ENCODE measurements at regions not wholly inside any gene's neighbourhood (a gene's known extent, or its start where the extent isn't known, plus 50 kb on each side); places are given as distances from the start of the nearest gene placed in this dataset.
"Not testable (repeated sequence)": the region's sequence is repeated elsewhere in the genome, so short reads cannot be mapped to it uniquely, and the experiment has no call there.

- ChIA-PET CTCF (no interaction called here), POLR2A (no interaction called here)
- H3K4me3 ChIP-seq (ENCODE audit: low read depth, low read length), result no peak overlapping the region
- TF ChIP-seq, protein P1, sequence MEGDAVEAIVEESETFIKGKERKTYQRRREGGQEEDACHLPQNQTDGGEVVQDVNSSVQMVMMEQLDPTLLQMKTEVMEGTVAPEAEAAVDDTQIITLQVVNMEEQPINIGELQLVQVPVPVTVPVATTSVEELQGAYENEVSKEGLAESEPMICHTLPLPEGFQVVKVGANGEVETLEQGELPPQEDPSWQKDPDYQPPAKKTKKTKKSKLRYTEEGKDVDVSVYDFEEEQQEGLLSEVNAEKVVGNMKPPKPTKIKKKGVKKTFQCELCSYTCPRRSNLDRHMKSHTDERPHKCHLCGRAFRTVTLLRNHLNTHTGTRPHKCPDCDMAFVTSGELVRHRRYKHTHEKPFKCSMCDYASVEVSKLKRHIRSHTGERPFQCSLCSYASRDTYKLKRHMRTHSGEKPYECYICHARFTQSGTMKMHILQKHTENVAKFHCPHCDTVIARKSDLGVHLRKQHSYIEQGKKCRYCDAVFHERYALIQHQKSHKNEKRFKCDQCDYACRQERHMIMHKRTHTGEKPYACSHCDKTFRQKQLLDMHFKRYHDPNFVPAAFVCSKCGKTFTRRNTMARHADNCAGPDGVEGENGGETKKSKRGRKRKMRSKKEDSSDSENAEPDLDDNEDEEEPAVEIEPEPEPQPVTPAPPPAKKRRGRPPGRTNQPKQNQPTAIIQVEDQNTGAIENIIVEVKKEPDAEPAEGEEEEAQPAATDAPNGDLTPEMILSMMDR (IDR thresholded peaks at IDR 0.05; ENCODE audit: insufficient read depth, low read length, missing control alignments), result no peak
- DNase-seq (ENCODE audit: low read depth, low spot score), result no peak
Observed at GRCh38 chrX:109134777-109135176, 347.1 kb downstream of the GUCY2F start.

GRCh38 chrX:109125304-109125703 is 356.6 kb downstream of the GUCY2F start:
- TF ChIP-seq, protein P1 (IDR thresholded peaks at IDR 0.05; ENCODE audit: insufficient read depth, low read length, missing control alignments), result no peak
- POLR2A ChIA-PET, result no interaction called here
- H3K4me3 ChIP-seq (ENCODE audit: low read depth, low read length), result no peak overlapping the region
- CTCF ChIA-PET, result no interaction called here
- DNase-seq (ENCODE audit: low read depth, low spot score), result no peak

DNA sequence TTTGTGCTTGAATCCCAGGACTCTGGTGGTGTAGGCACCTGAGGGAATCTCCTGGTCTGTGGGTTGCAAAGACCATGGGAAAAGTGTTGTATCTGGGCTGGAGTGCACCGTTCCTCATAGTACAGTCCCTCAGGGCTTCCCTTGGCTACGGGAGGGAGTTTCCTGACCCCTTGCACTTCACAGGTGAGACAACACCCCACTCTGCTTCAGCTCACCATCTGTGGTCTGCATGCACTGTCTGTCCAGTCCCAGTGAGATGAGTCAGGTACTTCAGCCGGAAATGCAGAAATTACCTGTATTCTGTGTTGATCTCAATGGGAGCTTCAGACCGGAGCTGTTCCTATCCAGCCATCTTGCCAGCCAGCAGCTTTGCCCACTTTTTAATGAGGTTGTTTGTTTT is 353.0 kb upstream of the IRS4 start:
- H3K4me3 ChIP-seq (ENCODE audit: low read depth, low read length), result no peak overlapping the region
- CTCF ChIA-PET, result no interaction called here

GRCh38 chrX:109077788-109078187 is 341.4 kb upstream of the IRS4 start:
- TF ChIP-seq, protein P1 (IDR thresholded peaks at IDR 0.05; ENCODE audit: insufficient read depth, low read length, missing control alignments), result no peak
- CTCF ChIA-PET, result no interaction called here

More for the DNA sequence above, 353.0 kb upstream of the IRS4 start:
- TF ChIP-seq, protein P1 (IDR thresholded peaks at IDR 0.05; ENCODE audit: insufficient read depth, low read length, missing control alignments), result no peak
- POLR2A ChIA-PET, result no interaction called here
- no peak for DNase-seq (ENCODE audit: low read depth, low spot score)

DNA sequence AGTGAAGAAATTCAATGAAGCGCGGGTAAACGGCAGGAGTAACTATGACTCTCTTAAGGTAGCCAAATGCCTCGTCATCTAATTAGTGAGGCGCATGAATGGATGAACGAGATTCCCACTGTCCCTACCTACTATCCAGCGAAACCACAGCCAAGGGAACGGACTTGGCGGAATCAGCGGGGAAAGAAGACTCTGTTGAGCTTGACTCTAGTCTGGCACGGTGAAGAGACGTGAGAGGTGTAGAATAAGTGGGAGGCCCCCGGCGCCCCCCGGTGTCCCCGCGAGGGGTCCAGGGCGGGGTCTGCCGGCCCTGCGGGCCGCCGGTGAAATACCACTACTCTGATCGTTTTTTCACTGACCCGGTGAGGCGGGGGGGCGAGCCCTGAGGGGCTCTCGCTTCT is 317.8 kb upstream of the IRS4 start:
- CTCF ChIA-PET, result not testable (repeated sequence)

More at GRCh38 chrX:109077788-109078187, 341.4 kb upstream of the IRS4 start:
- POLR2A ChIA-PET, result no interaction called here
- H3K4me3 ChIP-seq (ENCODE audit: low read depth, low read length), result no peak overlapping the region
- no peak for DNase-seq (ENCODE audit: low read depth, low spot score)

GRCh38 chrX:109049903-109050302 is 313.5 kb upstream of the IRS4 start:
- ChIA-PET CTCF (interaction anchor here (1.0 kb wide), 1 partner anchor 335 kb away, joined by 3 read pairs; no protein-coding TSS in a partner anchor), POLR2A (no interaction called here)
- no peak overlapping the region for H3K4me3 ChIP-seq (ENCODE audit: low read depth, low read length)
- TF ChIP-seq, protein P1 (IDR thresholded peaks at IDR 0.05; ENCODE audit: insufficient read depth, low read length, missing control alignments), result no peak
- DNase-seq (ENCODE audit: low read depth, low spot score), result no peak

More for the DNA sequence above, 317.8 kb upstream of the IRS4 start:
- peak; percentile 9 for DNase-seq (ENCODE audit: low read depth, low spot score)
- POLR2A ChIA-PET; H3K4me3 ChIP-seq (ENCODE audit: low read depth, low read length): not testable (repeated sequence)

- TF ChIP-seq, protein P1 (IDR thresholded peaks at IDR 0.05; ENCODE audit: insufficient read depth, low read length, missing control alignments), result no peak
- ChIA-PET CTCF (interaction anchor here (1.0 kb wide), 1 partner anchor 335 kb away, joined by 3 read pairs; no protein-coding TSS in a partner anchor), POLR2A (no interaction called here)
Observed at GRCh38 chrX:109049416-109049815, 313.1 kb upstream of the IRS4 start.

More at GRCh38 chrX:109049416-109049815, 313.1 kb upstream of the IRS4 start:
- H3K4me3 ChIP-seq (ENCODE audit: low read depth, low read length), result no peak overlapping the region
- no peak for DNase-seq (ENCODE audit: low read depth, low spot score)

Data from AG04449 (cell line).